ENCODE measurements at regions not wholly inside any gene's neighbourhood (a gene's known extent, or its start where the extent isn't known, plus 50 kb on each side); places are given as distances from the start of the nearest gene placed in this dataset.
A peak's percentile ranks its signal among the peaks of the same experiment; 100 is the strongest.

DNA sequence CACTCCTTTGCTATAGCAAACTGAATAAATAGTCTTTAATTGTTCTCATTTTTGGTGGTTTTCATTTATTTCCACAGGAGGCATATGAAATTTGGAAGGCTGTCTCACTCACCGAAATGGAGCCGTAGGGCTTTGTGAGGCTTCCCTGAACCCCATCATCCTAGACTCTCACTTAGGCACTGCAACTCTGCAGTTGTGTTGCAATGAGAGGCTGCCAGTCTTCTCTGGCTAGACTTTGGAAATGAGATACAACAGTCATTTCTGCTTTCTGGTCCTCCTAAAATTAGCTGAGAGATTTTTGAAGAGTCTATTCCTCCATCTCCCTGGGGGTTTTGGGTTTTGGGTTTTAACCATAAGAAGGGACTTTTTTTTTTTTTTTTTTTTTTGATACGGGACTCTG is 146.5 kb downstream of the SH3BGRL start:
- no peak for DNase-seq (ENCODE audit: low spot score)
- TF ChIP-seq CTCF (IDR thresholded peaks at IDR 0.05; ENCODE audit: borderline replicate concordance, control extremely low read depth, extremely low read depth, insufficient read depth, missing control alignments): no peak
- in situ Hi-C loops (cut with MboI; ENCODE audit: low sequenced_read_pairs, unreplicated experiment): no loop called here

DNA sequence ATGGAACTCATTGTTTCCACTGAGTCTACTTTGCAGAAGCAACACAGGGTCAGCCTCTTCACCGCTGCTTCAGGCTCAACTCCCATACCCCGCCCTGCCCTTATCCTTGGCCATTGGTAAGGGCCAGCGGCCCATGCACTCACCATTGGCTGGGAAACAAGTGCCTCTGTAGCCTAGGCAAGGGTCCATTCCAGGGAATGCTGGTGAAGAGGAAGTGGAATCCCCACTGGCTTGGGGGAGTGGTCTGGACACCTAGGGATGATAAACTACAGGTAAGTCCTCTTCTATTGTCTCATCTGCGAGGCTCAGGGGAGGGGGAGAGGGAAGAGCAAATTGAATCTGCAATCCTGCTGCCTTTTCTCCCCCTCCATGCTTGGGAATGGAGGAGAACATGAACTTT is 153.1 kb downstream of the SH3BGRL start:
- DNase-seq (ENCODE audit: low spot score): no peak
- in situ Hi-C loops (cut with MboI; ENCODE audit: low sequenced_read_pairs, unreplicated experiment): no loop called here
- no peak for TF ChIP-seq CTCF (IDR thresholded peaks at IDR 0.05; ENCODE audit: borderline replicate concordance, control extremely low read depth, extremely low read depth, insufficient read depth, missing control alignments)

DNA sequence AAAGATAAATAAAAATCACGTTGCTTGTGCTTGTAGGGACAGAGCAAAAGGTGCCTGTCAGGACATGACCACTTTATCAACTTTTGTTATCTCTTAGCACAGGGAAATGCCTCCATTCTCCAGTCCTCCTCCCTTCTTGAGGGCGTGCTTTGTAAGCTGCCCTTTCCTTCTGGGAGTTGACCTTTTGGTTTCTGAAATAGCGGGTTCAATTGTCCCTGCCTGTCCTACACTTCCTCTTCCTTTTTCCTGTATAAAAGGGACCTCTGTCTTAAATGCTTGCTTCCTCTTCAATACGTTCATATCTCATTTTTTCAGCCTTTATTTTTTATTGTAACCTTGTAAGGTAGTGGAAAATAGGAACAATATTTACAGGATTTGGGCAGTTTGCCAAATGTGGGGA is 153.5 kb downstream of the SH3BGRL start:
- no peak for DNase-seq (ENCODE audit: low spot score)
- in situ Hi-C loops (cut with MboI; ENCODE audit: low sequenced_read_pairs, unreplicated experiment): no loop called here
- TF ChIP-seq CTCF (IDR thresholded peaks at IDR 0.05; ENCODE audit: borderline replicate concordance, control extremely low read depth, extremely low read depth, insufficient read depth, missing control alignments): no peak

DNA sequence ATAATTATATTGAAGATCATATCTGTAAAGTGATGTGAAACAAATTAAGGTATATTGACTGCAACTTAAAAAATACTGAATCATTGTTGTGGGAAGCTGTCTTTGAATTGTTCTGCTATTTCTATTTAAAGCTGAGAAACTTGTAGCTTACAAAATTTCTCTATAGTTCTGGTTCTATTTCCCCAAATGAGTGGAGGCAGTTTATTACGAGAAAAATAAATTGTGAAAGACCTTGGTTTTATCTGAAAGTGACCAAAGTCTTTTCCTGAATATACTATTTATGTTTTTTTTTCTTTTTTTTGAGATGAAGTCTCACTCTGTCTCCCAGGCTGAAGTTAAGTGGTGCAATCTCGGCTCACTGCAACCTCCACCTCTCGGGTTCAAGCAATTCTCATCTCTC is 165.4 kb downstream of the SH3BGRL start:
- no peak for TF ChIP-seq CTCF (IDR thresholded peaks at IDR 0.05; ENCODE audit: borderline replicate concordance, control extremely low read depth, extremely low read depth, insufficient read depth, missing control alignments)
- in situ Hi-C loops (cut with MboI; ENCODE audit: low sequenced_read_pairs, unreplicated experiment): no loop called here
- no peak for DNase-seq (ENCODE audit: low spot score)

DNA sequence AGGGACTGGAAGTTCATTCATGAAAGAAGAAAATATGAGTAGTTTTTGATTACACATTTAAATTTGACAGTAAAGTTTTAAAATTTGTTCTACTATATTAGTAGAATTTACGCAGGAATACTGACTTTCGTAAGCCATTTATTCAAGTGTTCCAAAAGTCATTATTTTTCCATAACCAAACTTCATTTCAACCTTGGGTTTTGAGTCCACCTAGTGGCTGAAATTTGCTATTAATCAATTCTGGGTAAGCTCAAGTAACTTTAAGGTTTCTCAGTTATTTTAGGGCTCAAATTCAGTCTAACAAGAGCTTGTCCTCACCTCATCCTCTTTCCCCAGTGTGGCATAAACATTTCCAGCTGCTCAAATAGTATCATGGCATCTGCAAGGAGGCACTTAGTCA is 175.4 kb downstream of the SH3BGRL start:
- in situ Hi-C loops (cut with MboI; ENCODE audit: low sequenced_read_pairs, unreplicated experiment): no loop called here
- DNase-seq (ENCODE audit: low spot score): peak; percentile 9
- peak; percentile 30 for TF ChIP-seq CTCF (IDR thresholded peaks at IDR 0.05; ENCODE audit: borderline replicate concordance, control extremely low read depth, extremely low read depth, insufficient read depth, missing control alignments)

DNA sequence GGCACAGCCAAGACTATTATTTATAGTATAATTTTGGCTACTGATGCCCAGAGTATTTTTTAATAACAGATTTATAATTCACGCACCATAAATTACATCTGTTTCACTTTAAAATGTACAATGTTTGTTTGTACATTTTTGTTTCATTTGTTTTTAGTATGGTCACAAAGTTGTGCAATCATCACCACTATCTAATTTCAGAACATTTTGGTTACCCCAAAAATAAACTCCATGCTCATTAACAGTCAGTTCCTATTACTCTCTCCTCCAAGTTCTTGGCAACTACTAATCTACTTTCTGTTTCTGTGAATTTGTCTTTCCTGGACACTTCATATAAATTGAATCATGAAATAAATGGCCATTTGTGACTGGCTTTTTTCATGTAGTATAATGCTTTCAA is 176.7 kb downstream of the SH3BGRL start:
- in situ Hi-C loops (cut with MboI; ENCODE audit: low sequenced_read_pairs, unreplicated experiment): no loop called here
- TF ChIP-seq CTCF (IDR thresholded peaks at IDR 0.05; ENCODE audit: borderline replicate concordance, control extremely low read depth, extremely low read depth, insufficient read depth, missing control alignments): no peak
- no peak for DNase-seq (ENCODE audit: low spot score)

DNA sequence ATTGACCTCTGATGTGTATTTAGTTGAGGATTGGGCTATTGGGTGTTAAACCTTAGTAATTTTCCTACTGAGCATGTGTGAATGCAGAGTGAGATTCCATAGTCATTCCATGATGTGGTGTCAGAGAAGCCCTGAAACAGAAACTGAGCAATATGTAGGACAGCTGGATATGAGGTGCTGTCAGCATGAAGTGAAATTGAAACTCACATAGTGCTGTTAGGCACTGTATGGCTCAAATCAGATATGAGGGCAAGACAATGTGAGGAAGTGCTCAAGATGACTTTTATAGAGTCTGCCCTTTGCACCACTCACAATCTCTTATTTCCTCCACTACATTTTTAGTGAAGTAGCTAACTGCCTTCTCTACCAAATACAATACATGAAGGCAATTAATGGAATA is 188.3 kb downstream of the SH3BGRL start:
- DNase-seq (ENCODE audit: low spot score): no peak
- in situ Hi-C loops (cut with MboI; ENCODE audit: low sequenced_read_pairs, unreplicated experiment): no loop called here
- TF ChIP-seq CTCF (IDR thresholded peaks at IDR 0.05; ENCODE audit: borderline replicate concordance, control extremely low read depth, extremely low read depth, insufficient read depth, missing control alignments): no peak
